HG02642 (cell line): ENCODE measurements at regions not wholly inside any gene's neighbourhood (a gene's known extent, or its start where the extent isn't known, plus 50 kb on each side); places are given as distances from the start of the nearest gene placed in this dataset.
"Not testable (repeated sequence)": the region's sequence is repeated elsewhere in the genome, so short reads cannot be mapped to it uniquely, and the experiment has no call there.

Experiments used
- ATAC-seq: cut with Tn5 transposase; IDR thresholded peaks from one replicate; pipeline ENCODE4 v1.9.1; 2021; ENCODE audit warnings: mild to moderate bottlenecking; ENCODE audit not compliant: unreplicated experiment, poor library complexity

DNA sequence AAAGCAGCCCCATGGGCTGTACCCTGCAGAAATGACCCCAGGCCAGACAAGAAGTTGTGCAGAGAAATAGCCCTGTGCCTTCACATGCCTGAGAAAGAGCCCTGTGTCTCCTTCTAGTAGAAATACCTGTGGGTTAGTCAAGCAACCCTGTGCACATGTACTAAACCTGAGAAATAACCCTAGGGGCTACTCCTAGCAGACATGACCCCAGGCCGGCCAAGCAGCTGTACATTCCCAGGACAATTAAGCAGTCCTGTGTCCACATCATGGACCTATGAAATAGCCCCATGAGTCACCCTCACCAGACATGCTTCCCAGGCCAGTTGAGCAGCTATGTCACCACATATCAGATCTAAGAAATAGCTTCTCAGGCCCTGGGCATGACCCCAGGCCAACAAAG lies 519.7 kb upstream of the CA10 start:
- no peak for ATAC-seq

DNA sequence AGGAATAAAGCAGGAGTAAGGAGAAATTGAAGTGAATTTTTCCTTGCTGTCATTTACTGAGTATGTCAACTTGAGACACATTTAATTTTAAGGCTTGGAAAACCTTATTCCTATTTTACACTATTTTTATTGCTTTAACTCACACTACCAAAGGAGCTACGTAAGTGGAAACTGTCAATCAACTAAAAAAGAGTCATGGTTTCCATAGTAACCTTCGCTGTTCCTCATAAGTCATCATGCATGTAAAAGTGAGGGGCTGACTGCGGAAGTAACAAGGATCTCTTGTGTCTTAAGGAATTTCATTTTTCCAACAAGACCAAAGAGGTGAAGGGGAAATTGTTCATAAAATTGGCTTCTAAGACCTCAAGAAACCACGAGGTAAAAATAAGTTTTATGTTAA lies 516.2 kb upstream of the CA10 start:
- no peak for ATAC-seq

DNA sequence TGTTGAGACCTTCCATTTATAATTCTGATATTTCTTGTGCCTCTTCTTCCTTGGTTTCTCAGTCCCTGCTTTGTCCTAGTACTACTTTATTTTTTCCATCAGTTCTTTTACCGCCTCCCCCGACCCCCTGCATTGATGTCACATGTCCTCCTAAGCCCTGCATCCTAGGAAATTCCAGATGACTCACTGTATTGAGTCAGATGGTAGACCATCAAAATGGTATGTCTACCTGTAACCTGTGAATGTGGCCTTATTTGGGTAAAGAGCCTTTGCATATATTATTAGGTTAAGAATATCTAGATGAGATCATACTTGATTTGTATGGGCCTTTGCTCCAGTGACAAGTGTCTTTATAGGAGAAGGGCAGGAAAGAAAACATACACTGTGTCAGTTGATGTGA lies 515.3 kb upstream of the CA10 start:
- no peak for ATAC-seq

DNA sequence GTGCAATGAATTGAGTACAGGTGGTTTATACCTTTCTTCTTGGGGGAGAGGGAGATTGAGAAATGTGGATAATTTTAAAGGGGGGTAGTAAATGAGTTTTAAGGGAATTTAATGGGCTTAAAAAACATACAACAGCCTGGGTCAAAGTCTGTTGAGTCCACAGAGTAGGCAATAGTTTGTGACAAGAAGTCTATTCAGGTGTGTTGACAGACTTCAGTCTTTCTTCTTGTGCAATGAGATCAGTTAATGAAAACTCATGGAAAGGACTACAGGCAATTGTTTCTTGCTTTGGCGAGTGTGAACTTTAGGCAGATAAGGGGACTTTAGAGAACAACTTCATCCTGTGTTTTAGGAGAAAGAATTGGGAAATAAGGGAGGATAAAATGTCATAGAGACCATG lies 507.8 kb upstream of the CA10 start:
- no peak for ATAC-seq

DNA sequence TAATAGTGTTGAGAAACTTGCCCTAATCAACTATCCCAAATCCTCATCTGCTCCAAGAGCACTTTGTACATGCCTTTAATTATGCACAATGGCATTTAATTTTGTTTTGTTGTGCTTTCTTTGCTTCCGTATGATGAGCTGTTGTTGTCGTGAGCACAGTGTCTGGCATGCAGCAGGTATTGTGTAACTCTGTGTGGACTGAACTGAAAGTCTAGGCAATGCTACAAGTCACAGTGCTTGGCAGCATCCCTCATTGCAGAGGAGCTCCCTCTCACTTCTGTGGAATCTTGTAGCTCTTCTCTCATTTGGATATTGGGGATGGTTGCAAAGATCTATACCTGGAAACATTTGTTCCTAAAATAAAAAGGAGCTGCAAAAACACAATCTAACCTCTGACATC lies 502.2 kb upstream of the CA10 start:
- ATAC-seq: no peak

DNA sequence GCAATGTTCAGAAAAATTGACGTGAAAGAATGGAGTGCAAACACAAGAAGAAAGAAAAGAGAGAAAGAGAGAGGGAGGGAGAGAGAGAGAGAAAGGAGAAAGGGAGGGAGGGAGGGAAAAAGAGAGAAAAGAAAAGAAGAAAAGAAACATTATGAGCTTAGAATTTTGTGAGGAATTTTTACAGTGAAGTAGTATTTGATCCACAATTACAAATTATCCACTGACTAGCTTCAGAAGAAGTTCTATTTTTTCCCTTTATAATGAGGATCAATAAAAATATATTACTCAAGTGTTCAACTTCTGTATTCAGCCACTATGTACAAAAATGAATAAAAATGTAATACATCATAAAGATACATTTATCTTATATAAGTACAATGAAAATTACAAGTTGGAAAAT lies 494.5 kb upstream of the CA10 start:
- no peak for ATAC-seq

DNA sequence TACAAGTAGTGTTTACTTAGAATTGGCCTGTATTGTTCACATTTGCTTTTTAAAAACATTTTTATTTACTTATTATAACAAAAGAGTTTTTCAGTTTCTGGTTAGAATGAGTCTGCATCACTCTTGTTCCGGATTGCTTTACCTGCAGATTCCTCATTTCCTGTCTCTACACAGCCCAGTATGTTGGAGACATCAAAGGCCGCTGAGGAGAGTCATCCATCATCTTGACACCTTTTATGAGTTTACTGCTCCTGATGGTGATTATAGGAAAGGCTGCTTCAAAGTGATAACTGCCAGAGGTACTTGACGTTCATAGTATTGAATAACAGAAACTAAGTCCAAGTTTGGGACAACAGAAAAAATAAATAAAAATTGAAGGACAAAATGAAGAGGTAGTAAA lies 490.5 kb upstream of the CA10 start:
- no peak for ATAC-seq

DNA sequence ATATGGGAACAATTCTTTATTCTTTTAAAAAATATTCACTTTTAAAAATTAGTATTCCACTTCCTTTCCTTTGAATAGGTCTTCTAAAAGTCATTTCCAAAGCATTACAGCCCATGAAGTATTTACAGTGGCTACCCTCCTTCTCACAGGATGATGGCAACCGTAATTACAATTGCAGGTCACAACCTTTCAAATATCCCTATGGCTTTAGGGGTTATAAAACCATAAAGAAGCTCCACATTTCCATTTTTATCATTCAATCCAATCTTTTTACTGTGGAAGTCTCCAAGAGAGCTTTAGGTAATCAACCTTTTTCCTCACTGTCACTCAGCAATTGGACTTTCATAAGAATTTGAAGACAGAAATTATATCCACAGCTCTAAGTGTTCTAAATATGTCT lies 488.9 kb upstream of the CA10 start:
- no peak for ATAC-seq

DNA sequence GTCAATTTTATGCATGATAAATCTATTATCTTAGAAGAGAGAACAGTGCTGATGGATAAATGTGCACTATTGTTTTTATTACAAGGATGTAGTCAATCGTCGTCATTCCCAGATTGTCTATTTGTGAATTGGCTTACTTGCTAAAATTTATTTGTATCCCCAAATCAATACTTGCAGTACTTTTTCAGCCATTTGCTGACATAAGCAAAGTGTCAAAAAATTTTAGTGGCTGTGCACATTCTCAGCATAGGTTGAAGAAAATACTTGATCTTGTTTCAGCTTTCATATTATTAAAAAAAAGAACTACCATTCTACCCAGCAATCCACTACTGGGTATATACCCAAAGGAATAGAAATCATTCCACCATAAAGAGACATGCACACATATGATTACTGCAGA lies 477.9 kb upstream of the CA10 start:
- ATAC-seq: no peak

DNA sequence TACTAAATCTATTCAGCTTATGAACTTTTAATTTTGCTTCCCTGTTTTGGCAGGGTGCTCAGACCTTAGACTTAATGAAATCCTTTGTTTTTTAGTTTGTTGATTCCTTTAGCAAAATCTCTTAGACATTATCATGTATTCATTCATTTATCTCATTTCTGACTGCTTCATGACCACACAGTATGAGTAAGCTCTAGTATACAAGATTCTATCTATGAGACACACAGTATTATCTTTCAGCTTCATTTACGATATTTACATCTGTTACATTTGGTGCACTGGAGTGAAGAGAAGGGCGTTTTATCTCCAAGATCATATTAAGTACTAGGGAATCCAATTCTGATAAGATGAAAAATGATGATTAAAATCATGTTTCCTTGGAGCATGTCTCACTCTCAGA lies 448.1 kb upstream of the CA10 start:
- no peak for ATAC-seq

DNA sequence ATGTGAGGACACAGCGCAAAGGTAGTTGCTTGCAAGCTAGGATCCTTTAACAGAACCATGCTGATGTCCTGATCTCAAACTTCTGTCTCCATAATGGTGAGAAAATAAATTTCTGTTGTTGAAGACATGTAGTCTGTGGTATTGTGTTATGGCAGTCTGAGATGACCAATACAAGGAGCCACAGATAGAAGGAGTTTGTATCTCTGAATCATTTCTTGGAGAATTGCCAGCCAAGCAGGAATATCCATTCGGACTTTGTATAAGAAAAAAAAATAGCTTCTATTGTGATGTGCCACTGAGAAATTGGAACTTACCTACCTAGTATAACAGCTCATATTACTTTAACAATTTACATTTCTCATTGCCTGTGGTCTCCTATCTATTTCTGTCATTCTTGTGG lies 447.6 kb upstream of the CA10 start:
- no peak for ATAC-seq

DNA sequence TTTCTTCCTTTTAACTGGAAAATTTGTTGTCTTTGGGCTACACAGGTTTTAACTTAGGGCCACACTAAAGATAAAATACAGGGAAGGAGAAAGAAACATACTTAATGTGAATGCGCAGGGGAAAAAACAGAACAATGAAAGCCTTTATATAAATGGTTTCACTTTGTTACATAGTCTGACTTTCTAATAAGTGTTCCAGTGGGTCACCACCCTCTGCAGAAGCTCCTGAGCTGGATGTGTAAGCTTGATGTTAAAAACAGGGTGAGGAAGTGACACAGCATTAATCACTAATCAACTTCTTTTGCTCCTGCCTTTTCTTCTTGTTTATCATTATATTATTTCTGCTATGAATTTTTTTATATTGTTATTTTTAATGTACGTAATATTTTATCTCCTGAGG lies 445.6 kb upstream of the CA10 start:
- ATAC-seq: no peak

DNA sequence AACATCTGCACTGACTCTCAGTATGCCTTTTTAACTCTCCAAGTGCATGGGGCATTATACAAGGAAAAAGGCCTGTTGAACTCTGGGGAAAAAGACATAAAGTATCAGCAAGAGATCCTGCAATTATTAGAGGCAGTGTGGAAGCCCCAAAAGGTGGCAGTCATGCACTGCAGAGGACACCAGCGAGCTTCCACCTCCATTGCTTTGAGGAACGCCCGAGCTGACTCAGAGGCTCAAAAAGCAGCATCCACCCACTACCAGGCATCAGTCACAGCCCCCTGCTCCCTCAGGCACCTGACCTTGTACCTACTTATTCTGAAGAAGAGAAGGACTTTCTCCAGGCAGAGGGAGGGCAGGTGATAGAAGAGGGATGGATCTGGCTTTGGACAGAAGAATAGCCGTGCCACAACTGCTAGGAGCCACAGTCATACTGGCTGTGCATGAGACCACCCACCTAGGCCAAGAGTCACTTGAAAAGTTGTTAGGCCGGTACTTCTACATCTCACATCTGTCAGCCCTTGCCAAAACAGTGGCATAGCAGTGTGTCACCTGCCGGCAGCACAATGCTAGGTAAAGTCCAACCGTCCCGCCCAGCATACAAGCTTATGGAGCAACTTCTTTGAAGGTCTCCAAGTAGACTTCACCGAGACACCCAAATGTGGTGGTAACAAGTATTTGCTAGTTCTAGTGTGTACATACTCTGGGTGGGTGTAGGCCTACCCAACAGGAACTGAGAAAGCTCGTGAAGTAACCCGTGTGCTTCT lies 439.1 kb upstream of the CA10 start:
- not testable (repeated sequence) for ATAC-seq

DNA sequence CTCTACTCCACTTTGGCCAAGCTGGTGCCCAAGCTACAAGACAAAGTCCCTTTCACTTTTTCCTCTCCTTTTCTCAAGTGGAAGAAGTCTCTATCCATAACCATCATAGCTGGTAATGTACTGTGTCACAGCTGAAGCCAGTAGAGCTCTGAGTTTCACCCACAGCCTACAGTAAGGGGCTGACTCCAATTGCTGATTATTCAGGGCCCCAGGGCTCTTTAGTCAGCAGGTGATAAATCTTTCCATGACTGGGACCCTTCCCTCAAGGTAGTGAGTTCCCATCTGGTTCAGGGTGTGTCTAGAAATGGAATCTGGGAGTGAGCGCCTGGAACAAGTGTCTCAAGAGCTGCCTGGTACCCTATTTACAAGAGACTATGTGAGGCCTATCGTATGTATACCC lies 436.0 kb upstream of the CA10 start:
- no peak for ATAC-seq

DNA sequence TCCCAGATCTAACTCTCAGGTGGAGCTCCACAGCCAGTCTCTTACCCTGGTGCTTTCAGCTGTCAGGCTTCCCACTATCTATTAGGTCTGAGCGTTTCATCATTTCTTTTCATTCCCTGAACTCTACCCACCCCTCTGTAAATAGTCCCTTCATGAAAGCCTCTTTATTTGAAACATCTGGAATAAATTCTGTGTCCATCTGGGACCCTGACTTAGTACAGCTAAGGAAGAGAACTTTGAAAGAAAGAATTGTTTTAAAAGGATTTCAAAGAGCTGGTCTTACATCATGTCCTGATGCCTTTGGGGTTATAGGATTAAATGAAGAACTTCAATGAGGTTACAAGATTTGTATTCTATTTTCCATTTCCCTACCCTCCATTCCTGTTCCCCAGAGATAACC lies 388.5 kb upstream of the CA10 start:
- no peak for ATAC-seq

DNA sequence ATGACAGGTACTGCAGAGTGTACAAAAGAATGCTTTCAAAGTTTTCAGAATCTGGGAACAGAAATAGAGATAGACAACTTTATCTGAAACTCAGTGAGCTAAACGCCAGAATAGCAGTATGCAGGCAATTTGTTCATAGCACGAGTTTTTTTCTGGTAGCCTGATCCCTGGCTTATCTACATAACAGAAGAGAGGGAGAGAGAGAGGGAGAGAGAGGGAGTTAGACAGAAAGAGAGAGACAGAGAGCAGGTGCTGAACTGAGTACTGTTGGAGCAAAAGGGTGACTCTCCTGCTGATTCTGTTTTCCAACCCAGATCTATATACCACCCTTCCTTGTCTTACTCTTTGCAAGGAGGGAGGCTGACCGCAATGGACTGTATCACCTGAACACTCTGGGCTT lies 388.0 kb upstream of the CA10 start:
- ATAC-seq: no peak

DNA sequence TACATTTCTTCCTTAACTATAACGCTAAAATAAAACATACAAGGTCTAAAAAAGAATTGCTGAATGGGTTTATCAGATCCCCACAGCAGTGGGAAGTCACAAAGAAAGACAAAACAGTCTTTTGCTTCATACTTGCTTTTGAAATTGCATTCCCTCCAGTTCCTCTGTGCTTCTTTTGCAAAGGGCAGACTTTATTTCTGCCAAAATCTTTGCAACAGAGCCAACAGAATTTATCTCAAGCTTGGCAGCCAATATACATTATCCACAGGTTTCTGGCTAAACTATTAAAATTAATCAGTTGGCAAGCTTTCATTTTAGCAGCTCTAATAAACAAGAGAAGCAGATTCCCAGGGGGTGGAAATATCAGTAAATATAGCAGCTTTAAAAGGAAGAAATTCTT lies 378.9 kb upstream of the CA10 start:
- ATAC-seq: no peak

DNA sequence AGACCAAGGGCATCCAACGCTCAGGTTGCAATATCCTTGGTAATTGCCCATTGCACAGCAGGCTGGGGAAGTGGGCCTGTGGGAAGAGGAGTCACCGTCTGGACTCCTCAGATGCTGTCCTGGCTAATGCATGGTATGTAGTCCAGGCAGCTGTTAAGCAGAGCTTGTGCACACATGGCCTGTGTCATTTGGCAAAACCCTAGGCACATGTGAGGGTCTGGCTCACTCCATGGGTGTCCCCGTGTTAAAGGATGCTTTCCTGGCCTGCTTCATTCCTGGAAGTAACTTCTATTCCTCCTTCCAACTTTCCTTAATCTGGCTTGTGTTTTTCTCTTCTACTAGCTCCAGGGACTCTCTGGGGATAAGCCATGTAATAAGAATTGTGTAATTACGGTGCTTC lies 378.0 kb upstream of the CA10 start:
- no peak for ATAC-seq

DNA sequence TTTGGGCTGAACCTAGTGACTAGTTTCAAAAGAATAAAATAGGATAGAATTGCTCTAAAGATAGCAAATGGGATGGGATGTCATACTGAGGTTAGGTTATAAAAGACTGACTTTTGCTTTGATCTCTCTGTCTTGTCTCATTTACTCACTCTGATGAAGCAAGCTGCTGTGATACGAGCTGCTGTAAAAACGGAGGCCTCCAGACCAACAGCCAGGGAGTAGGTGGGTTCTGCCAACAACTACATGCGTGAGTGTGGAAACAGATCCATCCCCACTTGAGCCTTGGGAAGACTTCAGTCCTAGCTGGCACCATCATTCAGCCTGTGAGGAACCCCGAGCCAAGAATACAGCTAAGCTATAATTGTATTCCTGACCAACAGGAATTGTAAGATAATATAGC lies 373.9 kb upstream of the CA10 start:
- no peak for ATAC-seq

DNA sequence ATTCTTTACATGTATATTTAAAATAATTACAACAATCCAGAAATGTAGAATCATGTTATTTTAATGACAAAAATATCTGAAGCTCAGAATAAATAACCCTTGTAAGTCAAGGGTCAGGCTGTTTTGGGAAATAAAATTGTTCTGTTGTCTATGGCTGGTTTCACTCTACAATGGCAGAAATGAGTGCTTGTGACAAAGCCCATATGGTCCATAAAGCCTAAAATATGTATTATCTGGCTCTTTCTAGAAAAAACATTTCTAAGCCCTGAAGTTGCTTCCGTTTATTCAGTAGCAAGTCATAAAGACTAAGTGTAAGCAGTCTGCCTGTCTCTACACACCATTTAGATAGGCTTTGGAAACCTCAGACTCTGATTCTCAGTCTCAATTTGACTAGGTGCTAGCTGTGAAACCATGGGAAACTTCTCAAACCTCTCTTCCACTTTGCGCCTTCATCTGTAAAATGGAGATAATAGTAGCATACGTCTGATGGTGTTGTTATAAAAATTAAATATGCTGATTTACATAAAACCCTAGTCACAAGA lies 365.7 kb upstream of the CA10 start:
- no peak for ATAC-seq

DNA sequence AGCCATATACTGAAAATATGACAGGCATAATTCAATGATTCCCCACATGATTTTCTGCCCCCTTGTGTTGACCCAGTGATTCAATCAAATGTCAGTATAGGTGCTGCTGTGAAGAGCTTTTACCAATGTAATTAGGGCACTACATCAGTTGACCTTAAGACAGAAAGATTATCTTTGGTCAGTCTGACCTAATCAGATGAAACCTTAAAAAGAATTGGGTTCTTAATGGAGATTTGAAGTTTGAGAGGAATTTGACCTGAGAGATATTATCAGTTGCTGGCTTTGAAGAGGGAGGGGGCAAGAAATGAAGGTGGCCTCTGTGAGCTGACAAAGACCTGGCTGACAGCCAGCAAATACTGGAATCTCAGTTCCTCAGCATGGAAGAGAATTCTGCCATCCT lies 358.7 kb upstream of the CA10 start:
- no peak for ATAC-seq

DNA sequence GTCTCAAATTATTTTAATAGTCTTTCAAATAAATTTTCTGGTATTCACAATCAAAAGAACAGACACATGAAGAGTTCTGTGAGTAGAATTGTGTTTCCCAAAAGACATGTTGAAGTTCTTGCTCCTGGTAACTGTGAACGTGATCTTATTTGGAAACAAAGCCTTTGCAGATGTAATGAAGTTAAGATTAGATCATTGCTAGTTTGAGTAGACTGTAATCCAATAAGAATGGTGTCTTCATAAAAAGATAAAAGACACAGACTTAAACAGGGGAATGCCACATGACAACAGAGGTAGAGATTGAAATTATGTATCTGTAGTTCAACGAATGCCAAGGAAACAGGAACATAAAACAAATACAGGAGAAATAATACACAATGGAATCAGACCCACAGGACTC lies 357.4 kb upstream of the CA10 start:
- no peak for ATAC-seq

DNA sequence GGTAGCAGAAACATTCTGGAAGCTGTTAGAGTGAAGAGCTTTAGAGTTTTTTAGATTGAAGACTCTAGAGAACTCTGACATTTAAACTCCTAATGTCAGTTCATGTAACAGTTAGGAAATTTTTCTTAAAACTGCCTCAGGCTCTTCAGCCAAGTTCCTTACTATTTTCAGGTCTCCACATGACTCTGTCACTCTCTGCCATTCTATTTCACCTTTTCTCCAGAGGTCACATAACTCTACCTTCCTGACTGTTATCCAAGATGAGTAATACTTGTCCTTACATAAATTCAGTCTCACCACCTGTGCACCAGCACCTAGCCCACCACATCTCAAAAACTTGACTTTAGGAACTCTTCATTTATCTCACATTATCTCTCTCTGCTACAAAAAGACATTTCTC lies 347.1 kb upstream of the CA10 start:
- ATAC-seq: no peak
